ENCODE measurements at regions not wholly inside any gene's neighbourhood (a gene's known extent, or its start where the extent isn't known, plus 50 kb on each side); places are given as distances from the start of the nearest gene placed in this dataset.

DNA sequence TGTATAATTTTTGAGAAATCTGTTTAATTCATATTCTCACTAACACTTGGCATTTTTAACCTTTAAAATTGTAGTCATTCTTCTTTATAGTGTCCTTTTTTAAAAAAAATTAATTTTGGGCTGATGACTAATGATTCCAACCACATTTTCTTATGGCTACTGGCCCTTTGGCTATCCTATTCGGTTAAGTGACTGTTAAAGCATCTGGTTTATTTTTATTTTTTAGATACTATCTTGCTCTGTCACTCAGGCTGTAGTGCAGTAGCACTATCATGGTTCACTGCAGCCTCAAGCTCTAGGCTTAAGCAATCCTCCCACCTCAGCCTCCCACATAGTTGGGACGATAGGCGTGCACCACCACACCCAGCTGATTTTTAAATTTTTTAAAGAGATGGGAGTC, 723.2 kb upstream of the CXADR start:
- Mint-ChIP-seq H3K27ac (no peak overlapping the region), H3K27me3 (no peaks in the 10 kb centered on the region), H3K4me1 (ENCODE audit: low read depth) (no peaks in the 10 kb centered on the region), H3K36me3 (ENCODE audit: low read depth) (no peaks in the 10 kb centered on the region), H3K4me3 (no peak overlapping the region), H3K9me3 (peaks cover 7% of the 10 kb centered on the region)
- intact Hi-C loops (cut with micrococcal nuclease): no loop called here

DNA sequence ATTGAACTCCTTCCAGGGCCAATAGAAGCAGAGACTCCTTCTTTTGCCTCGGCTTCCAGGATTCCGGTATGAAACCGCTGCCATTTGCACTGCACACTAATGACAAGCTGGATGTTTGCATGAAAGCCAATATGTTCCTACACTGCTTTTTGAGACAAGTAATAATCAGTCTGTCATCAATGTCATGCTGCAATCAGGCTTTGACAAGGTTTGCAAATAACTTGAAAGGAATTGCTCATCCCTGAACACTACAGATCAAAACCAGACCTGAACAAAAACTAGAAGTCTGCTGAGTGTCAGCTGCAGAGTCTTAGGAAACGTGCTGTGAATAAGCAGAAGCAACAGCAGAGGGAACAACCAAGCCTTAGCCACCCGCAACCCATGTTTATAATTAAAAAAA, 720.7 kb upstream of the CXADR start:
- Mint-ChIP-seq H3K27ac (no peak overlapping the region), H3K36me3 (ENCODE audit: low read depth) (no peaks in the 10 kb centered on the region), H3K4me3 (no peak overlapping the region), H3K9me3 (no peaks in the 10 kb centered on the region), H3K27me3 (no peaks in the 10 kb centered on the region), H3K4me1 (ENCODE audit: low read depth) (no peaks in the 10 kb centered on the region)
- intact Hi-C loops (cut with micrococcal nuclease): no loop called here

DNA sequence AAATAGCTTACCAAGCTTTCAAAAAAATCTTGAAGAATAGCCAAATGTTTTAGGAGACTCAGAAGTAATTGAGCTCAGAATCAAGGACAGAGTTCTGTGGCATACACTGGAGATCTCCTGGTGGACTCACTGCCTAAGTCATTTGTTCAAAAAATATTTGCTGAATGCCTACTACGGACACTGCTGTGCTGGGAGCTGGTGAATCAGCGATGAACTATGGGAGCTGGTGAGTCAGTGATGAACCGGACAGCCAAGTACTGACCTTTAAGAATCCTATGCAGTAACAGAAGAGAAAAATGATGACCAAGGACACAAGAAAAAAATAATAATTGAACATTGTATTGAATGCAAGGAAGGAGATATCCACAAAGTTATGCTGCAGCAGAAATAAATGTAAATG, 717.9 kb upstream of the CXADR start:
- Mint-ChIP-seq H3K36me3 (ENCODE audit: low read depth) (no peaks in the 10 kb centered on the region), H3K9me3 (peaks cover 9% of the 10 kb centered on the region), H3K4me1 (ENCODE audit: low read depth) (no peaks in the 10 kb centered on the region), H3K27me3 (no peaks in the 10 kb centered on the region), H3K27ac (no peak overlapping the region), H3K4me3 (no peak overlapping the region)
- intact Hi-C loops (cut with micrococcal nuclease): no loop called here

- H3K4me1 Mint-ChIP-seq (ENCODE audit: low read depth): no peaks in the 10 kb centered on the region
- intact Hi-C loops (cut with micrococcal nuclease): no loop called here
- no peaks in the 10 kb centered on the region for H3K27me3 Mint-ChIP-seq
- H3K27ac Mint-ChIP-seq: no peak overlapping the region
- H3K36me3 Mint-ChIP-seq (ENCODE audit: low read depth): no peaks in the 10 kb centered on the region
- peaks cover 18% of the 10 kb centered on the region for H3K9me3 Mint-ChIP-seq
- no peak overlapping the region for H3K4me3 Mint-ChIP-seq
Measured at GRCh38 chr21:16796776-16797175, 716.1 kb upstream of the CXADR start.

GRCh38 chr21:16797540-16797939, 715.3 kb upstream of the CXADR start:
- intact Hi-C loops (cut with micrococcal nuclease): no loop called here
- Mint-ChIP-seq H3K9me3 (peaks cover 18% of the 10 kb centered on the region), H3K36me3 (ENCODE audit: low read depth) (no peaks in the 10 kb centered on the region), H3K4me1 (ENCODE audit: low read depth) (no peaks in the 10 kb centered on the region), H3K27ac (no peak overlapping the region), H3K4me3 (no peak overlapping the region), H3K27me3 (no peaks in the 10 kb centered on the region)

GRCh38 chr21:16797966-16798365, 714.9 kb upstream of the CXADR start:
- Mint-ChIP-seq H3K9me3 (peaks cover 18% of the 10 kb centered on the region), H3K27me3 (no peaks in the 10 kb centered on the region), H3K36me3 (ENCODE audit: low read depth) (no peaks in the 10 kb centered on the region), H3K4me3 (no peak overlapping the region), H3K27ac (no peak overlapping the region), H3K4me1 (ENCODE audit: low read depth) (no peaks in the 10 kb centered on the region)
- intact Hi-C loops (cut with micrococcal nuclease): no loop called here

GRCh38 chr21:16800536-16801275, 712.1 kb upstream of the CXADR start:
- H3K27me3 Mint-ChIP-seq: no peaks in the 10 kb centered on the region
- H3K4me3 Mint-ChIP-seq: no peak overlapping the region
- intact Hi-C loops (cut with micrococcal nuclease): no loop called here
- no peak overlapping the region for H3K27ac Mint-ChIP-seq
- peaks cover 30% of the 10 kb centered on the region for H3K9me3 Mint-ChIP-seq
- no peaks in the 10 kb centered on the region for H3K36me3 Mint-ChIP-seq (ENCODE audit: low read depth)
- no peaks in the 10 kb centered on the region for H3K4me1 Mint-ChIP-seq (ENCODE audit: low read depth)

- Mint-ChIP-seq H3K9me3 (peaks cover 12% of the 10 kb centered on the region), H3K27me3 (no peaks in the 10 kb centered on the region), H3K4me1 (ENCODE audit: low read depth) (no peaks in the 10 kb centered on the region), H3K4me3 (no peak overlapping the region), H3K27ac (no peak overlapping the region), H3K36me3 (ENCODE audit: low read depth) (no peaks in the 10 kb centered on the region)
- intact Hi-C loops (cut with micrococcal nuclease): no loop called here
Measured at GRCh38 chr21:16811011-16811410, 701.8 kb upstream of the CXADR start.

- Mint-ChIP-seq H3K4me3 (no peak overlapping the region), H3K9me3 (peaks cover 14% of the 10 kb centered on the region), H3K4me1 (ENCODE audit: low read depth) (no peaks in the 10 kb centered on the region), H3K27me3 (no peaks in the 10 kb centered on the region), H3K27ac (no peak overlapping the region), H3K36me3 (ENCODE audit: low read depth) (no peaks in the 10 kb centered on the region)
- intact Hi-C loops (cut with micrococcal nuclease): no loop called here
Measured at GRCh38 chr21:16811970-16812369, 700.9 kb upstream of the CXADR start.

GRCh38 chr21:16815243-16815642, 697.6 kb upstream of the CXADR start:
- intact Hi-C loops (cut with micrococcal nuclease): no loop called here
- no peaks in the 10 kb centered on the region for H3K4me1 Mint-ChIP-seq (ENCODE audit: low read depth)
- no peaks in the 10 kb centered on the region for H3K27me3 Mint-ChIP-seq
- no peaks in the 10 kb centered on the region for H3K36me3 Mint-ChIP-seq (ENCODE audit: low read depth)
- H3K9me3 Mint-ChIP-seq: peaks cover 31% of the 10 kb centered on the region
- no peak overlapping the region for H3K4me3 Mint-ChIP-seq
- H3K27ac Mint-ChIP-seq: no peak overlapping the region

DNA sequence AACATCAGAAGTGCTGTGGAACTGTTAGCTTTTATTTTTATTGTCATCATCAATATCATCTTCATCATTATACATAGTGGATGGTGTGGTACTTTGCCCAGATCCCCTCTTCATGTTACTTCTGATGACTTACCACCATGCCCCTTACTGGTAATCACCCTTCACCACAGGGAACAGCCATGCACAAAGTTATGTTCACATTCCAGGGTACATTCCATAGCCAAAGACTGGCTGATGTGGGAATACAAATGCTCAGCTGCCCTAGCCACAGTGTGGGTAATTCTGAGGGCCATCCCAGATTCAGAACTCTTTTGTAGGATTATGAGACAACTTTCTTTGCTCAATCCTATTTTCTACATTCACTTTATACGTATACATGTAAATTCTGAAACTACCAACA, 691.3 kb upstream of the CXADR start:
- H3K4me1 Mint-ChIP-seq (ENCODE audit: low read depth): no peaks in the 10 kb centered on the region
- no peak overlapping the region for H3K4me3 Mint-ChIP-seq
- H3K9me3 Mint-ChIP-seq: peaks cover 50% of the 10 kb centered on the region
- intact Hi-C loops (cut with micrococcal nuclease): no loop called here
- H3K27me3 Mint-ChIP-seq: no peaks in the 10 kb centered on the region
- no peaks in the 10 kb centered on the region for H3K36me3 Mint-ChIP-seq (ENCODE audit: low read depth)
- no peak overlapping the region for H3K27ac Mint-ChIP-seq

- Mint-ChIP-seq H3K4me1 (ENCODE audit: low read depth) (no peaks in the 10 kb centered on the region), H3K27me3 (no peaks in the 10 kb centered on the region), H3K27ac (no peak overlapping the region), H3K36me3 (ENCODE audit: low read depth) (no peaks in the 10 kb centered on the region), H3K9me3 (peaks cover 15% of the 10 kb centered on the region), H3K4me3 (no peak overlapping the region)
- intact Hi-C loops (cut with micrococcal nuclease): no loop called here
Measured at GRCh38 chr21:16829532-16829931, 683.3 kb upstream of the CXADR start.

DNA sequence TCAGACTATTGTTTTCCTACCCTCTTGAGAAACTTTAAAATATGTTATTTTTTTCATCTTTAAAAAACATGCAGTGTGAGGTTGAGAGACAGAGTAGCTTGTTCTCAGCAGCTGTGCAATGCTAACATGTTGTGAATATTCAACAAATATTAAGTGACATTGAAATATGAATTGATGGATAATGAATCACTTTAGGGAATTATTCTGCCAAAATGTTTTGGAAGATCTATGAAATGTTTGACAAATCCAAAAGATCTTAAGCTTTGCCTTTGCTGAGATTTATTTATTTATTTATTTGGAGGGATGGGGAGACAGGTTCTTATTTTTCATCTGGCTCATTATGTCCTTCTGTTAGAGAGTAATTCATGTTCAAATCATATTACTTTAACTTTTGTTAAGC, 680.1 kb upstream of the CXADR start:
- Mint-ChIP-seq H3K27ac (no peak overlapping the region), H3K4me1 (ENCODE audit: low read depth) (no peaks in the 10 kb centered on the region), H3K36me3 (ENCODE audit: low read depth) (no peaks in the 10 kb centered on the region), H3K9me3 (peaks cover 8% of the 10 kb centered on the region), H3K27me3 (no peaks in the 10 kb centered on the region), H3K4me3 (no peak overlapping the region)
- intact Hi-C loops (cut with micrococcal nuclease): no loop called here

DNA sequence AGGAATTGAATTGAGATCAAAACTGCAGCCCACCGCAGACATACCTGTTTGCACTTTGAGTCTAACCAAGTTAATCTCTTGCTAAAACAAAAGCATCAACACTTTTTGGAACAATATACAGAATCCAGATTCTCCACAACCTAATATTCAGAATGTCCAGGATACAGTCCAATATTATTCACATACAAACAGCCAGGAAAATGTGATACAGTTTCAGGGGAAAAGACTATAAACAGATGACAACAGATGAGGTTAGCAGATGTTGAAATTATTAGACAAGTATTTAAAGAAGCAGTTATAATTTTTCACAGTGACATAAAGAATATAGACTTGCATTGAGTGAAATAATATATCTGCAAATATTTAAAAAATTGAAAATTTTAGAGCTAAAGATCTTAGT, 678.1 kb upstream of the CXADR start:
- Mint-ChIP-seq H3K36me3 (ENCODE audit: low read depth) (no peaks in the 10 kb centered on the region), H3K27ac (no peak overlapping the region), H3K4me3 (no peak overlapping the region), H3K9me3 (peaks cover 8% of the 10 kb centered on the region), H3K27me3 (no peaks in the 10 kb centered on the region), H3K4me1 (ENCODE audit: low read depth) (no peaks in the 10 kb centered on the region)
- intact Hi-C loops (cut with micrococcal nuclease): no loop called here

DNA sequence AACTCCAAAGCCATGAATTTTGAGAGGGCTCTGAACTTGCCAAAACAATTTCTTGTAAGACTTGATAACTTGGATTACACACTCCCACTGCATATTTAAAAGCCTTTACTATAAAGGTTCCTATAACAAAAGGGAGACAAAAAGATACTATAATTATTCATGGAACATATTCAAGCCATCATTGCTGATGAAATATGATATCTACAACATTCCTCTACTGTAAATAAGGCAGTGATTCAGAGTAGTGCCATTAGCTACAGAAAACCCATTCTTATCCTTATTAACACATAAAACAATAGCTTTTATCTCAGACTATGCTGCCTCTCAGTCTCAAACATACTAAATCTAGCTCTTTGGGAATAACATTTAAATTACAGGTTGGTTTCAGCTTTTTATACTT, 675.5 kb upstream of the CXADR start:
- Mint-ChIP-seq H3K4me1 (ENCODE audit: low read depth) (no peaks in the 10 kb centered on the region), H3K9me3 (peaks cover 2% of the 10 kb centered on the region), H3K27me3 (no peaks in the 10 kb centered on the region), H3K36me3 (ENCODE audit: low read depth) (no peaks in the 10 kb centered on the region), H3K4me3 (no peak overlapping the region), H3K27ac (no peak overlapping the region)
- intact Hi-C loops (cut with micrococcal nuclease): no loop called here

Data from dendritic cell treated with granulocyte-macrophage colony-stimulating factor and Interleukin-4, amounts not matched to agents 40 ng/mL and 50 ng/mL, for 4 days (primary cell).